Gastrocnemius medialis (tissue), 4 donors: ENCODE measurements at regions not wholly inside any gene's neighbourhood (a gene's known extent, or its start where the extent isn't known, plus 50 kb on each side); places are given as distances from the start of the nearest gene placed in this dataset.

Source experiments
- CTCF ChIP-seq, 5 experiments: fragments of 450-650 bp in 3 of 5; fragments of 200-600 bp in 2 of 5; sonication (generic) in 2 of 5; IDR thresholded peaks in 4 of 5; conservative IDR thresholded peaks in 1 of 5; 1 replicate in 4 of 5; 2 replicates in 1 of 5; pipeline ENCODE4 v1.5.1; 2016 to 2019; ENCODE audit warnings: antibody characterized with exemption in 5 of 5, mild to moderate bottlenecking in 3 of 5, moderate library complexity in 3 of 5
- POLR2A ChIP-seq, 2 donors: fragments of 450-650 bp; IDR thresholded peaks; one replicate each; pipeline ENCODE4 v1.6.1; 2017; ENCODE audit warnings: antibody characterized with exemption in 2 of 2, mild to moderate bottlenecking in 2 of 2, moderate library complexity in 2 of 2

- TF ChIP-seq CTCF (IDR thresholded peaks at IDR 0.05 in 4 of 5, conservative IDR thresholded peaks at IDR 0.05 in 1 of 5) (no peak), POLR2A (IDR thresholded peaks at IDR 0.05) (no peak)
Measured at GRCh38 chr20:52610749-52611148, 361.4 kb upstream of the TSHZ2 start.
